HUES6 (cell line): ENCODE measurements at regions not wholly inside any gene's neighbourhood (a gene's known extent, or its start where the extent isn't known, plus 50 kb on each side); places are given as distances from the start of the nearest gene placed in this dataset.
"Not testable (repeated sequence)": the region's sequence is repeated elsewhere in the genome, so short reads cannot be mapped to it uniquely, and the experiment has no call there.

ENCODE experiments used
- H3K27ac ChIP-seq: 2 replicates; pipeline ENCODE4 v1.7.0; 2013; ENCODE audit warnings: low read depth, mild to moderate bottlenecking, low read length, inconsistent platforms
- H3K27me3 ChIP-seq: 2 replicates; pipeline ENCODE4 v1.6.1; 2013; ENCODE audit warnings: low read length; ENCODE audit not compliant: control insufficient read depth, insufficient read depth
- H3K36me3 ChIP-seq: 2 replicates; pipeline ENCODE4 v1.6.1; 2013; ENCODE audit warnings: low read length; ENCODE audit not compliant: control insufficient read depth, insufficient read depth
- H3K4me1 ChIP-seq: 2 replicates; pipeline ENCODE4 v1.6.1; 2013; ENCODE audit warnings: low read length; ENCODE audit not compliant: control insufficient read depth, insufficient read depth
- H3K4me3 ChIP-seq: 2 replicates; pipeline ENCODE4 v1.5.1; 2013; ENCODE audit warnings: low read depth, low read length
- H3K9ac ChIP-seq: one replicate; pipeline ENCODE4 v1.6.1; 2013; ENCODE audit warnings: mild to moderate bottlenecking, low read length
- H3K9me3 ChIP-seq: 2 replicates; pipeline ENCODE4 v1.6.1; 2013; ENCODE audit warnings: low read depth, low read length; ENCODE audit not compliant: control insufficient read depth, insufficient read depth

DNA sequence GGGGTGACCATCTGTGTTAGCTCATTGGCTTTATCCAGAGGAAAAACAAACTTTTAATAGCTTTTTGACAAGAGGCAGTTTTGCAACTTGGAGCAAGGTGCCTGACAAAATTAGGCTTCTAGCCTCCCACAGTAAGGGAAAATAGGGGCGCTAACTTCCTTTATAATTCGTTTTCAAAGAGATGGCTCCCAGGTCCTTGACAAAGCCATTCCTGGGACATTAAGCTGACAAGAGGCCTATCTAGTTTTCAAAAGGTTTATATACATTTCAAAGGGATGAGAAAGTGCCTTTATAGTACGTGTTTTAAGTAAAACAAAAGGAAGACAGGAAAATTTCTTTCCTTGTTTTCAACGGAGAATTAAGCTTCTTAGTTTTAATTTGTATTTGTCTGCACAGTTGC is 159.4 kb upstream of the GCFC2 start:
- Histone ChIP-seq H3K9ac (no peak overlapping the region), H3K36me3 (no peaks in the 10 kb centered on the region), H3K27ac (no peak overlapping the region; the same call in 1 of the 2 replicates), H3K9me3 (no peaks in the 10 kb centered on the region), H3K4me1 (peaks cover 14% of the 10 kb centered on the region), H3K4me3 (peak overlapping the region; percentile 36), H3K27me3 (peaks cover 47% of the 10 kb centered on the region)

DNA sequence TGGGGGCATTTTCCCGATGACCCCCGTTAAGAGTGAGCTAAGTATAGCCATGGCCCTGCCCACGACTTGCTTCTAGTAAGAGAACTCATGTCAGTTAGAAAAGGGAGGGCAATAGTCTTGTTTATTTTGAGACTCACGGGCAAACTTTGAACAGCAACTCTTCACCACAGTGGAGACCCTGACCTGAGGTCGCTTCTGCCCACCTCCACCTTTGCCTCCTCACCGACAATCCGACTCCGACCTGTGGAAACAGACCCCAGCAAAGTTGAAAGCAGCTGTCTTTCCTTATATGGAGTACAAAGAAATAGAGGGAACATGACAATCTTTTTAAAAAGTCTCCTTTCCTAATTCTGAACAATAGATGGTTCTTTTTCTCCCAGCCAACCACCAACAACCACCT is 155.0 kb upstream of the GCFC2 start:
- H3K27me3 ChIP-seq = peaks cover 29% of the 10 kb centered on the region
- no peak overlapping the region for H3K27ac ChIP-seq
- H3K9me3 ChIP-seq = no peaks in the 10 kb centered on the region
- no peak overlapping the region for H3K4me3 ChIP-seq
- no peaks in the 10 kb centered on the region for H3K36me3 ChIP-seq
- H3K4me1 ChIP-seq = peaks cover 9% of the 10 kb centered on the region
- no peak overlapping the region for H3K9ac ChIP-seq

DNA sequence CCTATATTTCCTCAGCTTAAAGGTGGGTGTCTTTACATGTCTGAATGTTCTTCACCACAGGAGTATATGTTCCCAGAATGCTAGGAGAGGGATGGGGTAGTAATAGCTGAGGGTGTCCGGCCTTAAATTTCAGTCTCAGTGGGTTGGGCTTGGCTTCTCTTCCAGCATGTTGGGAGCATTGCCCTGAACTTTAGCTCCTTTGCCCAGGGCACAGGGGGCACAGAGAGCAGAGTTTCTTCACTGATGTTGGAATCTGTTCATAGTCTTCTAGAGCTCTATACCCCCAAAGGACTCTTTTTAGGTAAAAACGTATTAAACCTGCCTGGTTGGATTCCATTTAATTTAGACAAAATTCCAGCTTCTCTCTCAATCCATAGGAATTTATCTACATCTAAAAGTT is 154.4 kb upstream of the GCFC2 start:
- Histone ChIP-seq H3K36me3 (no peaks in the 10 kb centered on the region), H3K4me1 (0 out of 2 replicates have a peak, but pooled peaks cover 5% of the 10 kb centered on the region), H3K4me3 (no peak overlapping the region), H3K27me3 (peaks cover 27% of the 10 kb centered on the region), H3K27ac (no peak overlapping the region), H3K9ac (no peak overlapping the region), H3K9me3 (no peaks in the 10 kb centered on the region)

DNA sequence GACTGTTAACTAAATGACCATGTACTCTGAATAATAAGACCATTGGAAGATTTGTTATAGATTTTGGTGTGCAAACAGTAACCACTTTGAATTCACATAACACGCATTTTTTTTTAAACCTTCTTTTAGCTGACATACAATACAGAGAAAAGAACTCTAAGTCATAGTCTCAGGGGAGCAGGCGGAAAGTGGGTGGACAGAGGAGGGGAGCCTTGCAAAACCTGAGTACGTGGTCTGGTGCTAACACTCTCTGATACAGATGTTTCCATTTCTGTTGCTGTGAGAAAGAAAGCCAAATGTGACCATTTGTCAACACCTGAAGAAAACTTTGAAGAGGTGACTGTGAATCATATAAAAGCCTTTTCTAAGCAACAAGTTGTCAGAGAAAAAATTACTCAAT is 151.8 kb upstream of the GCFC2 start:
- Histone ChIP-seq H3K4me1 (no peaks in the 10 kb centered on the region), H3K4me3 (no peak overlapping the region), H3K9me3 (no peaks in the 10 kb centered on the region), H3K27me3 (peaks cover 4% of the 10 kb centered on the region; the same call in 1 of the 2 replicates), H3K36me3 (no peaks in the 10 kb centered on the region), H3K9ac (no peak overlapping the region), H3K27ac (no peak overlapping the region)

DNA sequence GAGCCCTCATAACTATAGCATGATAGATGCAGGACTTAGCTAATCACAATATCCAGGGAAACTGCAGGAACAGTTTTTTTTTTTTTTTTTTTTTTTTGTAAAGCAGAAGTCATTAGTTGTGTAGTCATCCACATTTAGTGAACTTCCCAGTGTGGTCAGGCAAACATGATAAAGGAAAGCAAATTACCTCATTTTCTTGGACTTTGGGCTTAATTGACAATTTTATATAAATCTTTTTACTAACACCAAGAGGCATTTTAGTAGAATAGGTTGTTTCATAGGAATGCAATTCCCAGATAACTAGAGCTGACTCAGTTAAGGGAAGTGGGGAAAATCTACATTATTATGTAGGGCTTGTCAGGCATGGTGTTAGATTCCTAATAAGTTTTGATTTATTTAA is 142.7 kb upstream of the GCFC2 start:
- H3K36me3 ChIP-seq = no peaks in the 10 kb centered on the region
- H3K4me1 ChIP-seq = no peaks in the 10 kb centered on the region
- H3K27me3 ChIP-seq = no peaks in the 10 kb centered on the region
- no peak overlapping the region for H3K9ac ChIP-seq
- H3K4me3 ChIP-seq = no peak overlapping the region
- H3K27ac ChIP-seq = no peak overlapping the region
- peaks cover 26% of the 10 kb centered on the region for H3K9me3 ChIP-seq

DNA sequence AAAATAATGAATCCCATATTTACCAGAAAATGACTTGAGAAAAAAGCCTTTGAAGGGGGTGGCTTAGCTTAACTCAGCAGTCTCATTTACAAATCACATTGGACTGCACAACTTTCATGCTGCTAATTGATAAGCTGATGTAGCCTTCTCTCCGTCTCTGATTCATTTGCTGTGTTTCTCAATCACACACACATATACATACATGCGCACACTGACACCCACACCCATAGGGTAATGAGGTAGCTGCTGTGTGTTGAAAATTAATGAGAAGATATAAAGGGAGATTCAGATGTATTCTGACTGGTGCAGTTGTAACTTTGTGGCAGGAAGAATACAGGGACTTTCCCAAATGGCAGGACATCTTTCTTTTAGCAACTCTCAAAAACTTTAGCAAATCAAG is 141.9 kb upstream of the GCFC2 start:
- Histone ChIP-seq H3K4me1 (no peaks in the 10 kb centered on the region), H3K9me3 (peaks cover 26% of the 10 kb centered on the region), H3K36me3 (no peaks in the 10 kb centered on the region), H3K27me3 (no peaks in the 10 kb centered on the region), H3K4me3 (no peak overlapping the region), H3K9ac (no peak overlapping the region), H3K27ac (no peak overlapping the region)

DNA sequence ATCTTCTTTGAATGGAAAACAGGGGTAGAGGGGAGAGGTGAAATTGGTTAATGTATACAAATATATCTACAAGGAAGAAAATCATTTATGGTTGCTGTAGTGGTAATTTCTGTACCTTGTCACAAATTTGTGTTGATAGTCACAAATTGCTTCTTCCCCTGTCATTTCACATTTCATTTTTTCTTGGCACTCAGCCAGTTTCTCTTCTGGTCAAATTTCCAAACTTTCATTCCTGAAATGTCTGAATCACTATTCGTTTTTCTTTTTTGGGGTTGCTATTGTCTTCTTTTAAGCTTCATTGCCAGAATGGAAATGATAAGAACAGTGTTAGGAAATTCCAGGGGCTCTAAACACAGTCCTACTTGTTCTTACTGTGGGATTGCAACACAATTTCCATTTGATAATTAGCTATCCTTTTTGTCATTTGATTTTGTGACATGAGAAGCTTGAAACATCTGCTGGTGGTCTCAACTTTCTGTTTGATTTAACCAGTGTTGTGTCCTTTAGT is 136.0 kb upstream of the GCFC2 start:
- Histone ChIP-seq H3K4me1 (no peaks in the 10 kb centered on the region), H3K27me3 (no peaks in the 10 kb centered on the region), H3K36me3 (no peaks in the 10 kb centered on the region), H3K27ac (no peak overlapping the region), H3K9ac (no peak overlapping the region), H3K9me3 (no peaks in the 10 kb centered on the region), H3K4me3 (no peak overlapping the region)

DNA sequence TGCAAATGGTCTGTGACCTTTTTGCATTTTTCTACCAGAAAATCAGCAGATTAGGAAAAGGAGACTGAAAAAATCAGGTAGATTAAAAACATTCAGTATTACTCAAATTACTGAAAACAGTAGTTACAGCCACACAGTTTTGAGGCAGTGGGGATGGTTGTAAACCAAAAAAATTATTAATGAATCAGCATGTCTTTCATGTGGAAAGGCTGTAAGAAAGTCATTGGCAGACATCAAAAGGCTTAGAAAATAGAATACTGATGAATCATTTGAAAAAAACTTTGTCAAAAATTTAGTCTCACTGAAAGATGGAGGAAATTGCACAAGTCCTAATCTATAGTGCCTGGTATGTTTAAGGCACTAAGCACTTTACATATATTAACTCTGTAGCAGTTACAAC is 133.9 kb upstream of the GCFC2 start:
- Histone ChIP-seq H3K4me3 (no peak overlapping the region), H3K4me1 (no peaks in the 10 kb centered on the region), H3K27ac (no peak overlapping the region), H3K36me3 (no peaks in the 10 kb centered on the region), H3K9me3 (0 out of 2 replicates have a peak, but pooled peaks cover 2% of the 10 kb centered on the region), H3K27me3 (no peaks in the 10 kb centered on the region), H3K9ac (no peak overlapping the region)

DNA sequence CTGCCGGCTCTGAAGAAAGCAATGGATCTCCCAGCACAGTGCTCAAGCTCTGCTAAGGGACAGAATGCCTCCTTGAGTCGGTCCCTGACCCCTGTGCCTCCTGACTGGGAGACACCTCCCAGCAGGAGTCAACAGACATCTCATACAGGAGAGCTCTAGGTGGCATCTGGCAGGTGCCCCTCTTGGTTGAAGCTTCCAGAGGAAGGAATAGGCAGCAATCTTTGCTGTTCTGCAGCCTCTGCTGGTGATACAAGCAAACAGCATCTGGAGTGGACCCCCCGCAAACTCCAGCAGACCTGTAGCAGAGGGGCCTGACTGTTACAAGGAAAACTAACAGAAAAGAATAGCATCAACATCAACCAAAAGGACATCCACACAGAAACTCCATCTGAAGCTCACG is 123.9 kb upstream of the GCFC2 start:
- not testable (repeated sequence) for H3K9me3 ChIP-seq, H3K4me3 ChIP-seq, H3K36me3 ChIP-seq, H3K9ac ChIP-seq, H3K4me1 ChIP-seq, H3K27me3 ChIP-seq, H3K27ac ChIP-seq

DNA sequence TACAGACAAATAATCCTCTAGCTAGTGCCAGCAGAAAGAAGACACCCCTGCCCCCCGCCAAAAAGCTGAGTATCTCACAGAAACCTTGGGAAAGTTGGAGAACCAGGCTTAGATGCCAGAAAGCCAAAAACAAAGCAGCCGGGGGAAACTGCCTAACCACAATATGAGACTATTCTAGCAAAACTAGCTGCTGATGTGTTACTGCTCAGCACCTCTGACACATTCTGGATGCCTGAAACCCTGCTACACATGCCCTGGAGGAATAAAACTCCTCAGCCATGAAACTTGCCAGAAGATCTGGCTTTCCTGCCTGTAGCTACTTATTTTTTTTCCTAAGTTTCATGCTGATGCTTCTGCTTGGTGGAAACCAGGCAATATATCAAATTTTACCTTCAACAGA is 122.7 kb upstream of the GCFC2 start:
- Histone ChIP-seq H3K36me3 (no peaks in the 10 kb centered on the region), H3K27me3 (no peaks in the 10 kb centered on the region), H3K9me3 (no peaks in the 10 kb centered on the region), H3K4me1 (no peaks in the 10 kb centered on the region), H3K4me3 (no peak overlapping the region), H3K27ac (no peak overlapping the region), H3K9ac (no peak overlapping the region)

DNA sequence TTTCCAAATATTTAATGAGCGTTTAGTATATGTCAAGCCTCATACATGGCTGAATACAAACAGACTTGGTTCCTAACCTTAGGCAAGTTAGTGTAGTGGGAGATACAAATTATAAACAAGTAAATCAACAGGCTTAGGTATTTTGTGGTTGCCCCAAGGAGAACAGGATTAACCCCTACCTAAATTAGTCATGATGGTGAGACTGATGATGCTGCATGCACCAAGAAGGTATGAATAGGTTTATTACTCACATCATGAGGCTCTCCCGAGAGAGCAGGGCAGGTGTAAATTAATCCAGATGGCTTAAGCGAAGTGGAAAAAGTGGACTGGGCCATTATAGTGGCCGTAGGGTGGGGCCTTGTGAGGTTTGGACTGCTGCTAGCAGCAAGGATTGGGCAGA is 118.1 kb upstream of the GCFC2 start:
- Histone ChIP-seq H3K4me3 (no peak overlapping the region), H3K27ac (no peak overlapping the region), H3K36me3 (no peaks in the 10 kb centered on the region), H3K4me1 (no peaks in the 10 kb centered on the region), H3K27me3 (no peaks in the 10 kb centered on the region), H3K9me3 (peaks cover 5% of the 10 kb centered on the region; the same call in 1 of the 2 replicates), H3K9ac (no peak overlapping the region)

DNA sequence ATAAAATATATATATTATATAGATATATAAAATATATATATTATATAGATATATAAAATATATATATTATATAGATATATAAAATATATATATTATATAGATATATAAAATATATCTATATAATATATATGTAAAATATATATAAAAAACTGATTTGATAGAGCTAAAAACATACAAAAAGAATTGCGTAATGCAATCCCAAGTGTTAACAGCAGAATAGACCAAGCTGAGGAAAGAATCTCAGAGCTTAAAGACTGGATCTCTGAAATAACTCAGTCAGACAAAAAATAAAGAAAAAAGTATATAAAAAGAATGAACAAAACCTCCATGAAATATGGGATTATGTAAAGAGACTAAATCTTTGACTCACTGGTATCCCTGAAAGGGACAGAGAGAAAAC is 112.8 kb upstream of the GCFC2 start:
- not testable (repeated sequence) for H3K9me3 ChIP-seq, H3K4me1 ChIP-seq, H3K27ac ChIP-seq, H3K4me3 ChIP-seq, H3K36me3 ChIP-seq, H3K9ac ChIP-seq, H3K27me3 ChIP-seq
